LNCaP clone FGC (cell line): ENCODE measurements at regions not wholly inside any gene's neighbourhood (a gene's known extent, or its start where the extent isn't known, plus 50 kb on each side); places are given as distances from the start of the nearest gene placed in this dataset.
"Not testable (repeated sequence)": the region's sequence is repeated elsewhere in the genome, so short reads cannot be mapped to it uniquely, and the experiment has no call there.

Source experiments
- DNase-seq: peaks from one replicate; pipeline ENCODE4 v3.0.0-alpha.2; 2011; ENCODE audit warnings: low read depth
- H3K4me3 ChIP-seq: 2 replicates; pipeline ENCODE4 v1.5.1; 2011; ENCODE audit warnings: mild to moderate bottlenecking, low read depth, low read length, control low read depth
- TF ChIP-seq, protein P1 (sequence below): IDR thresholded peaks from 2 replicates; pipeline ENCODE4 v1.5.1; 2012; ENCODE audit warnings: mild to moderate bottlenecking; ENCODE audit not compliant: control insufficient read depth, insufficient read depth; ENCODE audit errors: extremely low read depth

DNA sequence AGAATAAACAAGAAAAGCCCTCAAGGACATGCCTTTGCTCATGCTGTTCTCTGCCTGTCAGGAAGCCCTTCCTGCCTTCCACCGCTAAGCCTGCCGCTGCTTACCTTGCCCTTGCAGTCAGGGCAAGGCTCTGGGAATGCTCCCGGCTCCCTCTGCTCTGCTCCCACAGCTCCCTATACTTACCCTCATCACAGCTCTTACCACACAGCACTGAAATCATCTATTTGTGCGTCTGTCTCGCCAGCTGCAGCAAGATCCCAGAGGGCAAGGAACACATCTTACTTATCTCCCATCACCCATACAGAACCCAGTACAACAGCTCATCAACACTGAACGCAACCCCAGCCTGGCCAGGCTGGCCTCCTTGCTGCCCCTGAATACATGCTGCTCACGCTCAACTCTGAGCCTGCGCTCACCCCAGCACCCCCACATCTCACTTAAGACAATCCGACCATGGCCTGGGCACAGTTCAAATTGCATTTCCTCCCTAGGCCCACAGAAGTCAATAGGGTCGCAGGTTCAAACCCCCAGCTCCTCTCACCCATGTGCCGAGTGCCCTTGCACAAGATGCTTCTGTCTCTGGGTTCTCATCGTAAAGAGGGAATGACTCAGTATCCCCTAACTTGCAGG lies 161.8 kb downstream of the IGLL1 start:
- TF ChIP-seq, protein P1, sequence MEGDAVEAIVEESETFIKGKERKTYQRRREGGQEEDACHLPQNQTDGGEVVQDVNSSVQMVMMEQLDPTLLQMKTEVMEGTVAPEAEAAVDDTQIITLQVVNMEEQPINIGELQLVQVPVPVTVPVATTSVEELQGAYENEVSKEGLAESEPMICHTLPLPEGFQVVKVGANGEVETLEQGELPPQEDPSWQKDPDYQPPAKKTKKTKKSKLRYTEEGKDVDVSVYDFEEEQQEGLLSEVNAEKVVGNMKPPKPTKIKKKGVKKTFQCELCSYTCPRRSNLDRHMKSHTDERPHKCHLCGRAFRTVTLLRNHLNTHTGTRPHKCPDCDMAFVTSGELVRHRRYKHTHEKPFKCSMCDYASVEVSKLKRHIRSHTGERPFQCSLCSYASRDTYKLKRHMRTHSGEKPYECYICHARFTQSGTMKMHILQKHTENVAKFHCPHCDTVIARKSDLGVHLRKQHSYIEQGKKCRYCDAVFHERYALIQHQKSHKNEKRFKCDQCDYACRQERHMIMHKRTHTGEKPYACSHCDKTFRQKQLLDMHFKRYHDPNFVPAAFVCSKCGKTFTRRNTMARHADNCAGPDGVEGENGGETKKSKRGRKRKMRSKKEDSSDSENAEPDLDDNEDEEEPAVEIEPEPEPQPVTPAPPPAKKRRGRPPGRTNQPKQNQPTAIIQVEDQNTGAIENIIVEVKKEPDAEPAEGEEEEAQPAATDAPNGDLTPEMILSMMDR, result no peak
- H3K4me3 ChIP-seq, result no peak overlapping the region
- no peak for DNase-seq

DNA sequence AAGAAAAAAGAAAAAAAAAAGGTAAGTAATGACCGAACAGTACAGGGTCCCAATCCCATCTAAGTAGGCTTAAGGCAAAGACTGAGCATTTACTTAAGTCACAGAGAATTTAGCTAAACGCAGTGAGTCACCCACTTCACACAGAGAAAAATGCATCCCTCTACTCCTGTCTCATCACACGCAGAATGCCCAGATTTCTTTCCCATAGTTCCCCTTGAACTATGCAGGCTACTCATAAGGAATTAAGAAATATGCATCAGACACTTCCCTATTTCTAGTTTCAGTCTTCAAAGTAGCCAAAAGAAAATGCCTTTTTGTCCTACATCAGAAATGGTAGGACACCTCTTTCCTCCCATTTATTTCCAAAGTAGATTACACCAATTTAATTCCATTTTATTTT lies 162.8 kb downstream of the IGLL1 start:
- not testable (repeated sequence) for DNase-seq, H3K4me3 ChIP-seq

DNA sequence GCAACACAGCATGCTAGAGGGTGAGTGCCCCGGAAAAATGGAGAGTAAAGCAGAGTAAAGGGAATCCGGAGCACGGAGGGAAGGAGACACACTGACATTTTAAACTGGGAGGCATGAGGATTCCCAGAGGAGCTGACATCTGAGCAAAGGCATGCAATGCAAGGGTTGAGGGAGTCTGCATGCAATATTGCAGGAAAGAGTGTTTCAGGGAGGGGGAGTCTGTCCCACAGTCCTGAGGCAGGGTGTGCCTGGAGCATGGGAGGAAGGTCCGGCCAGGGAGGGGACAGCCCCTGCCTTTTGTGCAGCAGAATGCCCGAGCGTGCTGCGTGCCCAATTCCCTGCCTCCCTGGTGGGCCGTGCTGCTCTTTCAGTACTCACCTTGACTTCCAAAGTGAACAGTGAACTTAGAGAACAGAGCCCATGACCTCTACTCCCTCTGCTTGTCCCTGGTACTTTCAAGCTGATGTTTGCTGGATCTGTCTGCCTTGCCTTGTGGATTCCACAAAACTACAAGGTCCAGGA lies 163.9 kb downstream of the IGLL1 start:
- H3K4me3 ChIP-seq, DNase-seq: not testable (repeated sequence)

DNA sequence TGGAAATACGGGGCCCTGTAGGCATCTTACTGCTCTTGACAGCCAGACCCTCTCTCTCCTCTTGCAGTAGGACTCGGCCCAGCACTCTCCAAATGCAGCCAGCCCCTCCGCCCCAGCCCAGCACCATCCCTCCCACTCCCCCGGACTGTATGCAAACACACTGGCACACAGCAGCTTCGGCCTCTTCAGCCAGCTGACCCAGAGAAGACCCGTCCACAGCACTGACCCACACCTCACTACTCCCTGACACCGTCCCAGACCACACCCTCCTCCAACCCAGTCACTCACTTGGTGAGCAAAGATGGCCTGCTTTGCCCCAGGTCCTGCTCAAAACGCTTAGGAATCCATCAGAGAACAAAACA lies 164.6 kb downstream of the IGLL1 start:
- TF ChIP-seq, protein P1, result no peak
- no peak overlapping the region for H3K4me3 ChIP-seq
- no peak for DNase-seq

DNA sequence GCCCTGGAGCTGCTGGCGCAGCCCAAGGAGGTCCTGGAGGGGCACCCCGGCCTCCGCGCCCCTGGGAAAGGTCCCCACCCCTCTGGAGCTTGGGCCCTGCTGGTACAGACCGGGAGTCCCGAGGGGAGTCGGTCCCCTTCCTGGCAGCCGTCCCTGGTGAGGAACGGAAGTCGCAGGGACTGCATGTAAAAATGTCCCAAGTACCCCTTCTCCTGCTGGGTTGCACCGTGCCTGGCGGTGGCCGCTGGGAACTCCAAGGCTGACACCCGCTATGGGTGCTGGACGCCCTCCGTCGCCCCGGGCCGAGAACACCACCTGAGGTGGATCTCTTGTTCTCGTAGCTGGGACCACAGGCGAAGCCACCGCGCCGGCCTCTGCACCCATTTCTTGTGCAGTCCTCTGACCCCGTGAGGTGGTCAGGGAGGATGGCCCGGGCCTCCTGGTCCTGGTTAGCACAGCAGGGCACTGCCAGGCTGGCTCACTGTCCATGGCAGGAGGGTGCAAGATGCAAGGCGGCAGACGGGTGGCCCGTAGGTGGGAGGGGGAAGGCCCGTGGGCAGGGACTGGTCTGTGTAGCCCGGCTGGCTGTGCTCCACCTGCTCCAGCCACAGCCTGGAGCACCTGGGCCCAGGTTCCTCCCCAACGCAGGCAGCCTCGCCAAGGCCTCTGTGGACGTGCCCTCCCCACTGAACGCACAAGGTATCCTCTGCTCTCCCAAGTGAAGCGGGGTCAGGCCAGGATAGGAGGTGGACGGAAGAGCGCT lies 165.2 kb downstream of the IGLL1 start:
- TF ChIP-seq, protein P1, result no peak
- H3K4me3 ChIP-seq, result no peak overlapping the region
- no peak for DNase-seq

DNA sequence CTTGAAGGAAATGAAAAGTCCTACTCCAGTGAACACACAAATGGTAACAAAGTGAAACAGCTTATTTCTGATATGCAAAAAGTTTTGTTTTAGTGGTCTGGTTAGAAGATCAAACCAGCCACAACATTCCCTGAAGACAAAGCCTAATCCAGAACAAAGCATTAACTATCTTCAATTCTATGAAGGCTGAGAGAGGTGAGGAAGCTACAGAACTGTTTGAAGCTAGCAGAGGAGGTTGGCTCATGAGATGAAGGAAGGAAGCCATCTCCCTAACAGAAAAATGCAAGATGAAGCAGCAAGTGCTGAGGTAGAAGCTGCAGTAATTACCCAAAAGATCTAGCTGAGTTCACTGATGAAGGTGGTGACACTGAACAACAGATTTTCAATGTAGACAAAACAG lies 168.4 kb downstream of the IGLL1 start:
- no peak overlapping the region for H3K4me3 ChIP-seq
- TF ChIP-seq, protein P1, result no peak
- no peak for DNase-seq

DNA sequence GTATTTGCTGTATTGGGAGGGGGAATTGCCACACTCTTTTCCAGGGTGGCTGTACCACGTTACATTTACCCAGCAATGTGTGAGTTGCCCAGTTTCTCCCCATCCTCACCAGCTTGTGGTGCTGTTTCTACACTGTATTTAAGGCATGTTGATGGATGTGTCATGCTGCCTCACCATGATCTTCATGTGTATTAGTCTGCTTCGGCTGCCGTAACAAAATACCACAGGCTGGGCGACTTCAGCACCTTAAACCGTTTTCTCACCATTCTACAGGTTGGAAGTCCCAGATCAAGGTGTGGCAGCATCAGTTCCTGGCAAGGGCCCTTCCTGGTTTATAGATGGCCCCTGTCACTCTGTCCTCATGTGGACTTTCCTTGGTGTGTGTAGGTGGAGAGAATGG lies 169.7 kb downstream of the IGLL1 start:
- TF ChIP-seq, protein P1, result no peak
- DNase-seq, result no peak
- H3K4me3 ChIP-seq, result no peak overlapping the region

DNA sequence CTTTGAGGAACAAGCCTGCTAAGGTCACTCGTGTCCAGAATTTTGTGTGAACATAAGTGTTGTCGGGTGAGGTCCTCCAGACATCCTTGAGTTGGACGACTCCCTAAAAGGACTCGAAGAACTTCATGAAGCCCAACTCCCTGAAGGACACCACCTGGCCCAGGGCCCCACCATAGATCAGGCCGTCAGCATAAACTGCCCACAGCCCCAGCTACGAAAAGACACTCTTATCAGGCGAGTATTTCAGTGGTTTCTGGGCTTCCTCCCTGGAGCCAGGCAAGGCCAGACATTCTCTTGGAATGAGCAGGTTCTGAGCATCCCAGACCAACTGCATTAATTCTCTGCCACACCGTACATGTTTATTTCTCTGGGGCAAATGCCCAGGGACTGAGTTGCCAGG lies 170.1 kb downstream of the IGLL1 start:
- TF ChIP-seq, protein P1, result no peak
- H3K4me3 ChIP-seq, result no peak overlapping the region
- no peak for DNase-seq
